OCI-M1 (cell line): ENCODE measurements at regions not wholly inside any gene's neighbourhood (a gene's known extent, or its start where the extent isn't known, plus 50 kb on each side); places are given as distances from the start of the nearest gene placed in this dataset.
A peak's percentile ranks its signal among the peaks of the same experiment; 100 is the strongest.

Experiments used
- DNase-seq: peaks from one replicate; lab custom pipeline; 2025; lab: John Stamatoyannopoulos, UW

DNA sequence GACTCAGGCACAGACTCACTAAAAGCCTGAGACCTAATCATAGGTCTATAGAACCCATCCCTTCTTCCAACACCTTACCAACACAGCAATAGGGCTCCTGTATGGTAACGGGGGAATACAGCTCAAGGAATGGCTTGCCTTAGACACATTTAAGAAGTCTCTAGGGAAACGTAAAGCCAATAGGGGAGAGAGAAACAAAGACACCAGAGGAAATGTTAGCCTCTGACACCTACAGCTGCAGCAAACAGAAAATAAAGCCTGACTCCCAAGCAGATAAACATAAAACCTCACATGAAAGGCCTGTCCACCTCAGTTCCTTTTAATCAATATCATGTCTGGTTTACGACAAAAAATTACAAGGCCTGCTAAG lies 51.1 kb upstream of the NCOA1 start:
- no peak for DNase-seq

DNA sequence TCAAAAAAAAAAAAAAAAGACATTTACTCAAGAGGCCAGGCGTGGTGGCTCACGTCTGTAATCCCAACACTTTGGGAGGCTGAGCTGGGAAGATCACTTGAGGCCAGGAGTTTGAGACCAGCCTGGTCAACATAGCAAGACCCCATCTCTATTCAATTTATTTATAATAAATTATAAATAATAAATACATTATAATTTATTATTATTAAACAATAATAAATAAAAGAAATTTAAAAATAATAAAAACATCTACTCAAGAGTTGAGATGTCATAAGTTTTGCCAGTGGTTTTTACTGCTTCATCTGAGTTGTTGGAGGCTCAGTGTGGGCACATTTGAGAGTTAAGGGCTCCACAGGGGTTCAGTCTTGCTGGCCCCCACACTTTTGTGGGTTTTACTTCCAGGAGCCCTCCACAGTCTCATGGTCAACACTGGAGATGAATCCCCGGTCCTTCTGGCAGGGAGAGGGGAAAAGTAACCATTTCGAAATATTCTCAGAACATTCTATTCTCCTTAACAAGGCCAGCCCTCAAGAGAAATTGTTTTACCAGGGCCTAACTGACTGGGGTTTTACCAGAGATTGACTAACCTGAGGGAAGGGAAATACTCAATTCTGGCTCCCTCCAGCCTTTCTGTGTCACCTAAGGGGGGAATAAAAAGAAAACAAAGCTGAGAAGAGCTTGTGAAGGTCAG lies 51.6 kb upstream of the NCOA1 start:
- no peak for DNase-seq

- DNase-seq: peak; percentile 50
Measured at GRCh38 chr2:24438106-24438505, 52.9 kb upstream of the NCOA1 start.

DNA sequence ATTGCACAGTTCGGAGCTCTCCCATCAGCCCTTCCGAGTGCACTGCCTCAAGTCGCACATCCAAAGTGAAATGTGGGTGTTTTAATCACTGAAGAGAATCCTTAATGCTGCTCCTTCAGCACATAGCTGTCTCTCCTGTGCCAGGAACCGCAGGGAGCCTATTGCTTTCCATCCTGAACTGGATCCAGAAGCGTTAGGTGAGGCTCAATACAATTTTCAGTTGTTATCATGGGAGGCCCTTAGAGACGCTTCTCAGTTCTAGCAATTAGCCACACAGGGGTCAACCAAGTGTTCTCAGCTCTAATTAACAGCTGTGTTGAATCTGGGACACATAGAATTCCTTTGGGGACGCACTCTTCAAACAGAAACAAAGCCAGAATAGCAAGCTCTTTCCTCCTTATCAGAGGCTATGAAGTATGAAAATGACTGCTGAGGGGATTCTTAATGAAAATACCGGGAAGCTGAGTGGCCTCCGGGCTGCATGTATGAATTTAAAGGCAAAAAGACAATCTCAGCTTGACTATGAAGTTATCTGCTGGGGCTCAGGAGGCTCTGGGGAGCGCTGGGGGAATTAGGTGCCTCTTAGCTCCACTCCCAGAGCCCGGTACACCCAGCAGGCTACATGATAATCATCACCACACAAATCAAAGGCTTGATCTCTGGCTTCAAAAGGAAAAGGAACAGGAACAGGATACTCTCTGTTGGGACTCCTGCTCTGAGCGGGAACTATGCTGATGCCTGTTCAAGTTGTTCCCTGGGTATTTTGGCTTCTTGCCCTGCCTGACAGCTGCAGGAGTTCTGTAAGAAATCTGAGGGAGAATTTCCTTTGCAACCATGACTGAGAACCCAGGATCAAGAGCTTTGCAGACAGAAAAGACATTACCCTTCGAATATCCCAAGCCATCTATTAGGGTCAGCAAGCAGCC lies 55.4 kb upstream of the NCOA1 start:
- no peak for DNase-seq

DNA sequence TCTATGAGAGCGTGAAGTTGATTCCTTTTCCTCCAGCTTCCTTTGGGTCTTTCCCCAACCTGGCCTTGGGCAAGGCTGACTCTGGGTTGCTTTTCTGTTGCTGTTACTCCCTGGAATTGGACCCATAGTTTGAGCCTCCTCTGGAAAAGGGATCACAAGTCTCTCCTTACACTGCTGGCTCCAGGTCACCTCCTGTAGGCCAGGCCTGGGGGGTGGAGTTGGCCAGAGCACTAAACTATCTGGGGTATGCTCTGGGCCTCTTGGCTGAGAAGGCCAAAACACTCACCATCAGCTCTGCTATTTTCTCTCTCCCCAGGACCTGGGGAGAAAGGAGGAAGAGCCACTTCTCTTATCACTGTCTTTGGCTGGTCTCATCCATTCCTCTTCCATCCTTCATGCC lies 56.5 kb upstream of the NCOA1 start:
- no peak for DNase-seq

GRCh38 chr2:24432735-24433134 lies 58.3 kb upstream of the NCOA1 start:
- no peak for DNase-seq

DNA sequence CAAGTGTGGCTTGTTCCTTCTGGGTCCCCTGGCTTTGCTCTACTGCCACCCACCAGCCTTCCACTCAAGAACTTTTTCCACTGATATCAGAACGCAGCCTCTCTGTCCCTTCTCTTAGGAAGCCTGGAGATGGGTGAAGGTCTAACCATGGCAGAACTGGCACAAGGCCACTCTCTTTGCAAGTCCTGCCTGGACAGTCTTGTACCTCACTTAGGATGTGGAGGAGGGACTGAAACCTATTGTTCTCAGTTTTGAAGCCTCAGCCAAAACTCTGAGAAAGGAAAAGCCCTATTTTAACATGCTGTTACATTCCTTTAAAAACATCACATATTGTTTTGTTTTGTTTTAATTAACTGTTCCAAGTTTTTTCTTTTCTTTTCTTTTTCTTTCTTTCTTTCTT lies 58.9 kb upstream of the NCOA1 start:
- DNase-seq: no peak

DNA sequence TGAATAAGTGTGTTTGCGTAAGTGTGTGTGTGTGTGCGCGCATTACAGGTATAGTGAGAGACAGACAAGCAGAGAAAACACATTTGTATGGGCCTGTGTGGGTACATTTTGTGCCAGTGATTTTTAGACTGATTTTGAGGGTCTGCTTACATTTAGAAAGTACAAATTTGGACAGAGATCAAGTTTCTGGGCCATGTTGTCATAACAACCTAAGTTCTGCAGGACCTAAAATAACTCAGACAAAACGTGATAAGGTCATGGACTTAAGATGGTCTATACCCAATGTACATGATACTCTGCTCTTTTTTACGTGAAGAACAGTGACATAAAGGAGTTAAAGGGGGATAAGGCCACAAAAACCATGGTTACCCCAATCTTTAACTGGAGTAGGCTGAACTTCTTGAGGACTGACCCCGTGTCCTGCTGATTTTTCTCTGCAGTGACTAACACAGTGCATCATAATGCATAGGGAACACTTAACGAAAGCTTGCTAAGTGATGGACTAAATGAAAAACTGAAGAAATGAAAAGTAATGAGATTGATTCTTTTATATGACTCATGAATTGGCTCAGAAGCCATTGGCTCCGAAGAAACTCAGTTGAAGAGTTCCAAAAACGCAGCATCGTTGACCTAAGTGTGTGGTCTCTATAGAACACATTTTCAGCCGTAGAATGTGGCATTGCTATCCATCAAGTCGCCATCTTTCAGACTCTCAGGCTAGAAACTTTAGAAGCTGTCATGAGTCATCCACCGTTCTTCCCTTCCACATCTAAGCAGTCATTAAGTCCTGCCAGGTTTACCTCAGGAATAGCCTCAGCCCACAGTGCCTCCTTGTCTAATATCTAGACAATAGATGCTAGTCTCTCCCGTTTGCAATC lies 61.6 kb upstream of the NCOA1 start:
- no peak for DNase-seq

DNA sequence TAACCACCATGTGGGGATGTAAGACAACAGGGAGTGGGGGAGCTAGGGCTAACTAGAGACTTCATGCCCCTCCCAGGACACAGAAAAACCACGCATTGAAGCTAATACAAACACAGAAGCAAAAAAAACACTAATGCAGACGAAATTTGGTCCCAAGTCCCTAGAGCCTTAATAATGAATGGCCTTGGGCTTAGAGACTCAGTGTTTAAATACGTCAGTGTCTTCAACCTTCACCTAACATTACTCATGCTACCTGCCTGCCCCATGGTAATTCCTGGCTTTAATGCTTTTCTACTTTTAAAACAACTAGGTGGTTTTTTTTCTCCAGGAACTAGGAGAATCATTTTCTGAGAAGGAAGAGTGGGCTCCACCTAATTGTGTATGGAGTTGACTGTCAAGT lies 64.1 kb upstream of the ITSN2 start:
- DNase-seq: no peak

GRCh38 chr2:24423095-24423494 lies 62.8 kb upstream of the ITSN2 start:
- no peak for DNase-seq

DNA sequence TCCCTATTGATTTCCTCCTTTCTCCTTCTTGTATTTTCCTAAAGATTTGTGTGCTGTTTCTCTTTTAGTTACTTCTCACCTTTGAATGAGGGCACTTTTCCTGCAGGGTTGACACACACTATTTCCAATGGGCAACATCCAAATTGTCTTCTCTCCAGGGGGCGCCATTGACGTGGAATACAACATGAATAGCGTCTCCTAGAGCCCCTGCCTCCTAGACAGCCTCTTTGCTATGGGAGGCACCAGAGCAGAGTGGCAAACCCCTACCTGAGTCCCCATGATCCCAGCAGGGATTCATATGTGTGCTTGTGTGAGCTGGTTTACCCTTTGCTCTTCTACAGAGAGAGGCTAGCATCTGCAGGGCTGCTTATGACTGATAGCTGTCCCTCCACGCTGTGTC lies 61.3 kb upstream of the ITSN2 start:
- peak; percentile 79 for DNase-seq

DNA sequence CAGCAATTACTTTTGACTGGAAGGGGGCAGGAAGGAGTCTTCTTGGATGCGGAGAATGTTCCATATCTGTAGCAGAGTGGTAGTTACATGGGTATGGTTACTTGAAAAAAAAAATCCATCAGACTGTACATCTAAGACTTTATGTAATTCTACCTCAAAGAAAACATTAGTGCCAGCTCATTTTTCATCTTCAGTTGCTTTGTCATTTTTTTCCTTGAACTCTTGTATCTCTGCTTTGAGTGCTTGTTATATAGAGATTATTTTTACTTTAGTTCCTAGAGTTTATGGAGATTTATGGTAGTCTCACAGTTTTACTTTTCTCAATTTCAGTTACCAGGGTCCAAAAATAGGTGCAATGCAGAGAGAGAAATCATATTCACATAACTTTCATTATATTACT lies 60.0 kb upstream of the ITSN2 start:
- no peak for DNase-seq

DNA sequence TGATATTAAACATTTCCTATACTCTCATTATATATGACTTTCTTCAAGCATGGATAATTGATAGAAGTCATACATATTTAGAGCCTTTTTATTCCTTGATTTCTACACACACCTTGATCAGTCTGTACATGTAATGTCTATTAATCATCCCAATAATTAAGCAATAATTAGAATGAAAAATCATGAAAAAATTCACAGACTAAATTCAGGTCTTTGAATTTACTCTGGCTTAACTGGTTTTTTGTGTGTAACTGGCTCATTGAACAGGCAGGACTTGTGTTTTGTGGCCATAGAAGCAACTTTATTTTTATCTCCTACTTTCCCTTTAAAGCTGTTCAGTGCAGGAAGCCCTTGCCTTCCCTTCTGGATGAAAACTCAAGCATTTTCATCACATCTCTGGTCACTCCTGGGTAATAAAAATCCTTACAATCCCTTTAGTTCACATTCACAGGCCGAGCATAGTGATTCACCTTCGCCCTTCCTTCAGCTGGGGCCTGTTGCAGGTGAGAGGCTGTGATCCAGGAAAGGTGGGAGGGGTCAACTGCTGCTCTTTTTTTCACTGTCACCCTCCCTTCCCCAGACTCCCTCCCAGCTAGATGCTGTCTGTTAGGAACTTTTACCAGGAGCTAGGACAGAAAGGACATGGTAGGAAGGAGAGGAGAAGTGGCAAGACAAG lies 58.0 kb upstream of the ITSN2 start:
- DNase-seq: no peak

DNA sequence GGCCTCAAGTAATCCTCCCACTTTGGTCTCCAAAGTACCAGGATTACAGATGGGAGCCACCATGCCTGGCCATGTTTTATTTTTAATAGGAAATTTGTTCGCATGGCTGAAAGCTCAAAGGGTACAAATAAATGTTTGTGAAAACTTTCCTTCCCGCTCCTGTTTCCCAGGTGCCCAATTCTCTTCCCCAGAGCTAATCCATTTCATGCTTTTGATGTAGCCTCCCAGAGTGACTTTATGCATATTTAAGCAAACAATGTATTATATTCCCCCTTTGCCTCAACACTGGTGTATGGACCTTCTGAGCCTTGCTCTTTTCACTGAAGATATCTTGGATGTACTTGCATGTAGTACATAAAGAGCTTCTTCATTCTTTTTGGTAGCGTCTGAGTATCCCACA lies 52.5 kb upstream of the ITSN2 start:
- no peak for DNase-seq

DNA sequence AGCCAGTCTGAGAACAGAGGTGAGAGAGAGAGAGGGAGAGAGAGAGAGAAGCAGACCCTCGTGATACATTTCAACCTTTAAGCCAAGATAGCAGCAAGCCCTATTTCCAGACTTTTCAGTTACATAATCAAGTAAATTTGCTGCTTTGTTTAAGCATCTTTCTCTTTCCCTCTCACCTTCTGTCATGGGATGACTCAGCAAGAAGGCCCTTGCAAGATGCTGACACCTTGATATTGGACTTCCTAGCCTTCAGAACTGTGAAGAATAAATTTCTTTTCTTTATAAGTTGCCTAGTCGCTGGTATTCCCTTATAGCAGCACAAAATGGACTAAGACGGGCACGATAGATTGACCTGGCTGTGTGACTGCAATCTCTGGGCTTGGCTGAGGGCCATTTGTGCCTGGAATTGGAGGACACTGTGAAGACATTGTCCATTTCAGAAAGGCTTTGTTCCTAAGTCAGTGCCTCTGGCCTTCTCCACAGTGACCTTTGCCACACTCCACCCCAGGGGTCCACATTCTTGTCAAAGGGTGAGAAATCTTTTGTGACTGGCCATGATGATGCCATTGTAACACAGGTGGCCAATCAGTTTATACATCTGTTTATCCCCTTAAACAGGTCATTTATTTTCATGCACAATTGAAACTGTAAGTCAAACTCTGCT lies 51.3 kb upstream of the ITSN2 start:
- DNase-seq: no peak

- DNase-seq: no peak
Measured at GRCh38 chr2:24410976-24411375, 50.6 kb upstream of the ITSN2 start.

DNA sequence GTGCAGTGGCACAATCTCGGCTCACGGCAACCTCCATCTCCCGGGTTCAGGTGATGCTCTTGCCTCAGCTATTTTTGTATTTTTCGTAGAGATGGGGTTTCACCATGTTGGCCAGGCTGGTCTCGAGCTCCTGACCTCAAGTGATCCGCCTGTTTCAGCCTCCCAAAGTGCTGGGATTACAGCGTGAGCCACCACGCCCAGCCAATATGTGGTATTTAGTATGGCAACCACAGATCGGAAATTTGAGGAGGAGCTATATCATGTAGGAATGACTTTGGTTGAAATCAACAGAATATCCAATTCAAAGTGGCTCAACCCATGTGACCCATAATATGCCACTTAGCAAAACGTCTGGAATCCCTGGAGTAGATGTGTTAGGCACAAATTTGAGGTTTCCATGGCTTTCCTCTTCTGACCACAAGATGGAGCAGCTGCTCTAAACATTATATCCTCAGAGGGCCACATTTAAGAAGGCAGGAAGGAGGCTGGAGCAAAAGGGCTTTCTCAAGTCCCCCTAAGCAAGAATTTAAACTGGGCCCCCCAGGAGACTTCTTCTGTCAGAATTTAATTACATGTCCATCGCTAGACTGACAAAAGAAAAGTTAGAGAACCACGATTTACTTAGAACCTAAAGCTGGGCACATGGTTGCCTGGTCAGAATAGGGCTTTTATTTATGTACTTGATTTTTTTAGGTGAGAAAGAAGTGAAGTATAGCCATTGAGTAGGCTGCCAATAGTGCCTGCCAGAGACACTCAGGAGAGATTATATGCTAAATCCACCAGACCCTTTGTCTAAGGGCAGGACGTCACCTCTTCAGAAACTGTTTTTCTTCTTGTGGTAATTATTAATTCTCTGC lies 49.6 kb upstream of the ITSN2 start:
- peak; percentile 81 for DNase-seq
